Activated CD4-positive, alpha-beta memory T cell treated with anti-CD3 and anti-CD28 coated beads for 36 hours (primary cell): ENCODE measurements at regions not wholly inside any gene's neighbourhood (a gene's known extent, or its start where the extent isn't known, plus 50 kb on each side); places are given as distances from the start of the nearest gene placed in this dataset.
"Not testable (repeated sequence)": the region's sequence is repeated elsewhere in the genome, so short reads cannot be mapped to it uniquely, and the experiment has no call there.

Source experiments
- CTCF ChIA-PET: fragments of 350-600 bp; sonication (Branson Sonifier 250); formaldehyde crosslinking; loops from one replicate; lab custom pipeline; 2021; ENCODE audit warnings: antibody characterized with exemption, inconsistent platforms; lab: Charles Lee
- POLR2A ChIA-PET: fragments of 350-600 bp; sonication (Branson Sonifier 250); formaldehyde crosslinking; loops from one replicate; lab custom pipeline; 2021; ENCODE audit warnings: antibody characterized with exemption; lab: Charles Lee
- DNase-seq: peaks from one replicate; pipeline ENCODE4 v3.0.0-alpha.2; 2020
- H3K27ac Mint-ChIP-seq: one replicate; pipeline ENCODE4 v1.8.0; 2021; ENCODE audit warnings: mixed read lengths
- H3K27me3 Mint-ChIP-seq: one replicate; pipeline ENCODE4 v1.8.0; 2021; ENCODE audit warnings: mixed read lengths
- H3K36me3 Mint-ChIP-seq: one replicate; pipeline ENCODE4 v1.8.0; 2021; ENCODE audit warnings: mixed read lengths
- H3K4me1 Mint-ChIP-seq: one replicate; pipeline ENCODE4 v1.8.0; 2021; ENCODE audit warnings: low read depth, mixed read lengths
- H3K4me3 Mint-ChIP-seq: one replicate; pipeline ENCODE4 v1.8.0; 2021; ENCODE audit warnings: mild to moderate bottlenecking, mixed read lengths
- H3K9me3 Mint-ChIP-seq: one replicate; pipeline ENCODE4 v1.8.0; 2021; ENCODE audit warnings: mixed read lengths
- intact Hi-C: fragments of 100-400 bp; cut with micrococcal nuclease; formaldehyde crosslinking; loops from one replicate; pipeline ENCODE4 v1.15.1; 2023

GRCh38 chr9:106109706-106110105 is 415.4 kb downstream of the TMEM38B start:
- intact Hi-C loops, DNase-seq, CTCF ChIA-PET, H3K4me3 Mint-ChIP-seq, POLR2A ChIA-PET, H3K4me1 Mint-ChIP-seq, H3K27ac Mint-ChIP-seq, H3K36me3 Mint-ChIP-seq, H3K27me3 Mint-ChIP-seq: not testable (repeated sequence)
- peaks cover 20% of the 10 kb centered on the region for H3K9me3 Mint-ChIP-seq

GRCh38 chr9:106110483-106110882 is 416.1 kb downstream of the TMEM38B start:
- no peaks in the 10 kb centered on the region for H3K4me1 Mint-ChIP-seq
- CTCF ChIA-PET = no interaction called here

DNA sequence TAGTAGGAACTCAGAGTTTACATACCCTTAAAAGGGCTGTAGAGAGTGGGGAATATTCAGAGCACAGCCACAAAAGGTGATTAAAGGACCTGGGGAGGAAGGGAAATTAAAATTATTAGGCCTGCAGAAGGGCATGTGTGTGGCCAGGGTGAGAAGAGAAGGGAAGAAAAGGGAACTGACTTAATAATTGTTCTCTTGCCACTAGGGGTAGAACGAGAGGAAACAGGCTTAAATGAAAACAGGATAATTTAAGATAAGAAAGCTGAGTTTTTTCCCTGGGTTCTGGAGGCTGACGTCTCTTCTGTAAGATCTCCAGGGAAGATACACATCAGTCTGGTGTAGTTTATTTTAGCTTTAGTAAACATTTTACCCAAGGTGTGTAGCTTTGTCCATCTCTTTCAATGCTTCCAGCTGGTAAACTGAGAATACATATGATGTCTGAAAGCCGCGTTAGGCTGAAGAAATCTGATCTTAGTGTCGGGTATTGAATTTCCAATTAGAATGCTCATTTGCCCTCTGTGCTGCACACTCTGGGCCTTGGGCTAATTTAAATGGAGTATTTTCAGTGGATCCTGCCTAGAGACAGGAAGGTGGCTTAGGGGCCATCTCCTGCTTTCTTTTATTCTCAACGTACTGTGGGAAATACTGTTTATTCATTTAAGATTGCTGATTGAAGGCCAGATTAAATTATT is 416.8 kb downstream of the TMEM38B start:
- Mint-ChIP-seq H3K27ac (no peak overlapping the region), H3K4me1 (no peaks in the 10 kb centered on the region), H3K36me3 (no peaks in the 10 kb centered on the region), H3K27me3 (no peaks in the 10 kb centered on the region), H3K4me3 (no peak overlapping the region), H3K9me3 (peaks cover 21% of the 10 kb centered on the region)
- CTCF ChIA-PET = no interaction called here
- intact Hi-C loops = no loop called here
- no peak for DNase-seq
- POLR2A ChIA-PET = no interaction called here

More at GRCh38 chr9:106110483-106110882, 416.1 kb downstream of the TMEM38B start:
- Mint-ChIP-seq H3K9me3 (peaks cover 20% of the 10 kb centered on the region), H3K27me3 (no peaks in the 10 kb centered on the region), H3K36me3 (no peaks in the 10 kb centered on the region), H3K4me3 (no peak overlapping the region), H3K27ac (no peak overlapping the region)
- intact Hi-C loops = no loop called here
- POLR2A ChIA-PET = no interaction called here
- no peak for DNase-seq

GRCh38 chr9:106112935-106113334 is 418.6 kb downstream of the TMEM38B start:
- H3K27ac Mint-ChIP-seq = no peak overlapping the region
- peaks cover 17% of the 10 kb centered on the region for H3K9me3 Mint-ChIP-seq
- intact Hi-C loops = no loop called here
- no peak for DNase-seq
- H3K4me3 Mint-ChIP-seq = no peak overlapping the region
- POLR2A ChIA-PET = no interaction called here
- no peaks in the 10 kb centered on the region for H3K4me1 Mint-ChIP-seq
- H3K36me3 Mint-ChIP-seq = no peaks in the 10 kb centered on the region
- CTCF ChIA-PET = interaction anchor here (1.0 kb wide), 1 partner anchor 231 kb away, joined by 3 read pairs; no protein-coding TSS in a partner anchor
- H3K27me3 Mint-ChIP-seq = no peaks in the 10 kb centered on the region

- POLR2A ChIA-PET = no interaction called here
- Mint-ChIP-seq H3K9me3 (peaks cover 26% of the 10 kb centered on the region), H3K27ac (no peak overlapping the region), H3K27me3 (no peaks in the 10 kb centered on the region), H3K36me3 (no peaks in the 10 kb centered on the region), H3K4me1 (no peaks in the 10 kb centered on the region), H3K4me3 (no peak overlapping the region)
- CTCF ChIA-PET = no interaction called here
- intact Hi-C loops = no loop called here
- DNase-seq = no peak
Observed at GRCh38 chr9:106119176-106119575, 424.8 kb downstream of the TMEM38B start.

- Mint-ChIP-seq H3K27ac (no peak overlapping the region), H3K9me3 (peaks cover 26% of the 10 kb centered on the region), H3K27me3 (no peaks in the 10 kb centered on the region), H3K36me3 (no peaks in the 10 kb centered on the region), H3K4me1 (no peaks in the 10 kb centered on the region), H3K4me3 (no peak overlapping the region)
- ChIA-PET CTCF (no interaction called here), POLR2A (no interaction called here)
- intact Hi-C loops = no loop called here
- no peak for DNase-seq
Observed at GRCh38 chr9:106120071-106120470, 425.7 kb downstream of the TMEM38B start.

- DNase-seq = no peak
- no peak overlapping the region for H3K4me3 Mint-ChIP-seq
- H3K27me3 Mint-ChIP-seq = no peaks in the 10 kb centered on the region
- H3K36me3 Mint-ChIP-seq = no peaks in the 10 kb centered on the region
- H3K9me3 Mint-ChIP-seq = peaks cover 15% of the 10 kb centered on the region
- no peaks in the 10 kb centered on the region for H3K4me1 Mint-ChIP-seq
- H3K27ac Mint-ChIP-seq = no peak overlapping the region
- intact Hi-C loops = no loop called here
- POLR2A ChIA-PET = no interaction called here
- CTCF ChIA-PET = no interaction called here
Observed at GRCh38 chr9:106127776-106128175, 433.4 kb downstream of the TMEM38B start.

DNA sequence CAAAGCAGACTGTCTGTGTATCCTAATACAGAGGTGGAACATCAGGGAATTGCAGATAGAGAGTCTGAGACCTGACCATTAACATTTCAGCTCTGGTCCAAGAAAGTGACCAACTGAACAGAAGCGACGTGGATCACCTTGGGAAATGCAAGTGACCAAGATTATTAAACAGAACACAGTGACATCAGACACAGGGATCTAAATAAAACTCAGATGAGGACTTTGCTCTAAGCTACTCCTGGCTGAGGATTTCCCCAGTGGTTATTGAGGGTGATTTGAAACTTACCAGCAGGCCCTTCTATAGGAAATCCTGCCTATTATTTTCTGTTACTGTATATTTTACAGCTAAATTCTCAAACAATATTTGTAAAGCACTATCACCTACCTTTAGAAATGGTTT is 436.0 kb downstream of the TMEM38B start:
- CTCF ChIA-PET = no interaction called here
- Mint-ChIP-seq H3K27me3 (no peaks in the 10 kb centered on the region), H3K4me1 (no peaks in the 10 kb centered on the region), H3K27ac (no peak overlapping the region), H3K36me3 (no peaks in the 10 kb centered on the region), H3K9me3 (peaks cover 12% of the 10 kb centered on the region), H3K4me3 (no peak overlapping the region)
- POLR2A ChIA-PET = no interaction called here
- intact Hi-C loops = no loop called here
- DNase-seq = no peak

DNA sequence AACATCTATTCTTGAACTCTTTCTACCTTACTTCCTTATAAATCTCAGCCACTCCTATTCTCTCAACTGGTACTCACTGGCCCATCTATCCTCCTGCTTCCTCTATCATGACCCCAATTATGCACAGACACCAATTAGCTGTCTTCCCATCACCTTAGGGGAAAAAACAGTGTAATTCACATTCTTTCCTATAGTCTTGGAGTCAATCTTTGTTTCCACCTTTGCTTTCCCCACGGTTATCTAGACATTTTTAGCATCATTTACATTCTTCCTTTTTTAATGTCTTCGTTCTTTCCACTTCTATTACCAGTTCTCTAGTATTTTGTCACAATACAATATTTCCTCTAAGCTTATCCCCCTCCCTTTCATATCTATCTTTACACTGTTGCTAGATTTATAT is 449.4 kb downstream of the TMEM38B start:
- CTCF ChIA-PET = no interaction called here
- intact Hi-C loops = no loop called here
- Mint-ChIP-seq H3K4me3 (no peak overlapping the region), H3K27ac (no peak overlapping the region), H3K9me3 (peaks cover 24% of the 10 kb centered on the region), H3K27me3 (no peaks in the 10 kb centered on the region), H3K36me3 (no peaks in the 10 kb centered on the region), H3K4me1 (no peaks in the 10 kb centered on the region)
- POLR2A ChIA-PET = no interaction called here
- DNase-seq = no peak

DNA sequence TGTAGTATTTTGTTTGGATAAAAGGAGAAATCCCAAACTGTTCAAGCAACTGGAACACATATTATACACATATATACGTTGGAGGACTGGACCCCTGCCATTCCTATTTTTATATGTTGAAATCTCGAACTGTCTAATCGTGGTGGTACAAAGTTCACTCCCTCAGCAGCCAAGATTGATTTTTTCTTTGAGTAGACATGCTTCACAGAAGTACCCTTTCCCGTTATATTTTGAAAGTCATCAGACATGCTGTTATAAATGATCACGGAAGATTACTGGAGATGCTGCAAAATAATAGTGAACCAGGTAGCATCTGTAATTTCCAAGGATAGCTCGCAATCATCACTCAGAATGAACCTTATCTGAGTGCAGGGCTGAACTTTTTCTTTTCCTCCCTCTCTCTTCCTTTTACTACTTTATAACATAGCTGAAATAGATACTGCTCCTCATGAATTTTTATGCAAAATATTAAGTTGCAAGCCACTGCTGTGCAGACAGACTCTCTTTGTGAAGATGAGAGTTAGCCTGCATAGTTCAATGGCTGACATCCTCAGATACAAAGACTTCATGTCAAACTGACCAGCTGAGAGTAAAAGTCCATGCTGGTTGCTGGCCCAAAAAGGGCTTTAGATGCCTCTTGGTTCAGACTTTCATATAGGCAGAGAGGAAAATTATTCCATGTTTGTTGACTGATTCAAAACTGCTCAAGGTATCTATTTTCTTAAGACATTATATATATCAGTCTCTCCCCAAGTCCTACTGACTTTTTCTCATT is 451.9 kb downstream of the TMEM38B start:
- ChIA-PET POLR2A (interaction anchor here (0.8 kb wide), 1 partner anchor 658 kb away, joined by 3 read pairs; no protein-coding TSS in a partner anchor), CTCF (no interaction called here)
- Mint-ChIP-seq H3K9me3 (peaks cover 19% of the 10 kb centered on the region), H3K27ac (no peak overlapping the region), H3K36me3 (no peaks in the 10 kb centered on the region), H3K4me3 (no peak overlapping the region), H3K4me1 (no peaks in the 10 kb centered on the region), H3K27me3 (no peaks in the 10 kb centered on the region)
- intact Hi-C loops = no loop called here
- no peak for DNase-seq

- DNase-seq = no peak
- ChIA-PET CTCF (no interaction called here), POLR2A (interaction anchor here (0.8 kb wide), 1 partner anchor 659 kb away, joined by 3 read pairs; no protein-coding TSS in a partner anchor)
- intact Hi-C loops = no loop called here
- Mint-ChIP-seq H3K9me3 (peaks cover 22% of the 10 kb centered on the region), H3K27ac (no peak overlapping the region), H3K4me3 (no peak overlapping the region), H3K36me3 (no peaks in the 10 kb centered on the region), H3K4me1 (no peaks in the 10 kb centered on the region), H3K27me3 (no peaks in the 10 kb centered on the region)
Observed at GRCh38 chr9:106146886-106147285, 452.5 kb downstream of the TMEM38B start.

DNA sequence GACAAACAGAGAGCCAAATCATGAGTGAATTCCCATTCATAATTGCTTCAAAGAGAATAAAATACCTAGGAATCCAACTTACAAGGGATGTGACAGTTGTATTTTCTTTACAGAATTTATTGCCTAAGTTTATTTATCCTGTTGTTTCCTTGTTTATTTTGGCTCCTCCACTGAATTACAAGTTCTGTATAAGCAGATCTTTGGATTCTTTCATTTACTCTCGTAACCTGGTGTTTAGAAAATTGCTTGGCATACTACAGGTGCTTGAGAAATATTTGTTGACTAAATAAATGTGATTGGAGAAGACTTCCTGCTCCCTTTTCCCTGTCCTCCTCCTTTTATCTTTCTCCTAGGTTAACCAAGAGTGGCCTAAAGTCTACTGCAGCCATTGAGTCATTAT is 455.6 kb downstream of the TMEM38B start:
- Mint-ChIP-seq H3K9me3 (peaks cover 18% of the 10 kb centered on the region), H3K36me3 (no peaks in the 10 kb centered on the region), H3K27me3 (no peaks in the 10 kb centered on the region), H3K4me1 (no peaks in the 10 kb centered on the region), H3K27ac (no peak overlapping the region), H3K4me3 (no peak overlapping the region)
- ChIA-PET POLR2A (no interaction called here), CTCF (no interaction called here)
- intact Hi-C loops = no loop called here
- DNase-seq = no peak
